HepG2 (cell line): ENCODE measurements at regions not wholly inside any gene's neighbourhood (a gene's known extent, or its start where the extent isn't known, plus 50 kb on each side); places are given as distances from the start of the nearest gene placed in this dataset.

Experiments used
- ATAC-seq: fragments of 200-7000 bp; cut with Tn5 transposase; 3 replicates; pipeline ENCODE4 v1.9.1; 2020; ENCODE audit warnings: mild to moderate bottlenecking, moderate library complexity
- BruUV-seq: library from RNA; stranded (reverse); fragments of 400-500 nt; replicated peaks from 2 replicates; lab custom pipeline; 2021; lab: Mats Ljungman, UMichigan
- CTCF ChIA-PET: fragments of 300-600 bp; formaldehyde crosslinking; extraction: SDS; loops from one replicate; lab custom pipeline; 2021; ENCODE audit warnings: low total read pairs, inconsistent platforms, low intra/inter-chr PET ratio; lab: Yijun Ruan, JAX
- POLR2A ChIA-PET: fragments of 350-600 bp; sonication (Branson Sonifier 250); formaldehyde crosslinking; loops from one replicate; lab custom pipeline; 2020; ENCODE audit warnings: antibody characterized with exemption, inconsistent platforms; lab: Yijun Ruan, JAX
- DNase-seq: peaks from one replicate; pipeline ENCODE4 v3.0.0-alpha.2; 2015; ENCODE audit warnings: low spot score
- FAIRE-seq: peaks from 3 replicates; lab custom pipeline; 2011; peaks lifted over from hg19 to GRCh38; lab: Jason Lieb, UNC
- H2AFZ ChIP-seq: one replicate; pipeline ENCODE4 v1.6.1; 2011; ENCODE audit warnings: low read length, inconsistent platforms
- H3K27ac ChIP-seq: fragments of 300-600 bp; 3 replicates; pipeline ENCODE4 v1.8.0; 2011; ENCODE audit warnings: mixed run types, mild to moderate bottlenecking, mixed read lengths, low read length, inconsistent platforms; ENCODE audit not compliant: insufficient read depth; ENCODE audit errors: extremely low read length
- H3K27me3 ChIP-seq, 2 experiments: fragments of 200-600 bp in 1 of 2; 2 replicates in 1 of 2; 3 replicates in 1 of 2; pipeline versions ENCODE4 v1.6.0 to v1.8.0; 2011; ENCODE audit warnings: low read length in 2 of 2, mild to moderate bottlenecking in 2 of 2, moderate library complexity in 2 of 2, inconsistent platforms in 1 of 2; ENCODE audit not compliant: insufficient read depth in 2 of 2, control insufficient read depth in 1 of 2
- H3K36me3 ChIP-seq, 2 experiments: fragments of 200-600 bp in 1 of 2; replicated peaks in 1 of 2; 2 replicates in 1 of 2; 3 replicates in 1 of 2; pipeline versions ENCODE4 v1.5.1 to v1.8.0; 2011; ENCODE audit warnings: low read length in 2 of 2, inconsistent platforms in 1 of 2; ENCODE audit not compliant: insufficient read depth in 2 of 2, control insufficient read depth in 1 of 2
- H3K4me1 ChIP-seq: 2 replicates; pipeline ENCODE4 v1.5.1; 2012; ENCODE audit warnings: low read length, inconsistent platforms; ENCODE audit not compliant: insufficient read depth
- H3K4me2 ChIP-seq: 2 replicates; pipeline ENCODE4 v1.6.0; 2011; ENCODE audit warnings: low read depth, low read length, inconsistent platforms
- H3K4me3 ChIP-seq, 3 experiments: fragments of 200-600 bp in 1 of 3; sonication (generic), shearing (Covaris generic) in 1 of 3; replicated peaks in 1 of 3; 2 replicates each; pipeline ENCODE4 v1.5.1; 2011 to 2016; ENCODE audit warnings: low read length in 3 of 3, inconsistent platforms in 2 of 3, low read depth in 2 of 3, mild to moderate bottlenecking in 2 of 3, control low read depth in 1 of 3, mixed read lengths in 1 of 3; ENCODE audit not compliant: insufficient read depth in 1 of 3
- H3K79me2 ChIP-seq: one replicate; pipeline ENCODE4 v1.6.1; 2011; ENCODE audit warnings: low read length, inconsistent platforms; ENCODE audit not compliant: insufficient read depth
- H3K9ac ChIP-seq: 2 replicates; pipeline ENCODE4 v1.6.0; 2011; ENCODE audit warnings: mild to moderate bottlenecking, low read depth, low read length, inconsistent platforms; ENCODE audit not compliant: insufficient read depth
- H3K9me3 ChIP-seq: 2 replicates; pipeline ENCODE4 v1.5.1; 2012; ENCODE audit warnings: mild to moderate bottlenecking, low read length
- H4K20me1 ChIP-seq: 2 replicates; pipeline ENCODE4 v1.6.0; 2011; ENCODE audit warnings: inconsistent platforms, mild to moderate bottlenecking, low read length, moderate library complexity; ENCODE audit not compliant: insufficient read depth
- BHLHE40 ChIP-seq: IDR thresholded peaks from 2 replicates; pipeline ENCODE4 v1.6.1; 2011; ENCODE audit warnings: low read length, improper control_type of control experiment
- BRD4 ChIP-seq: sonication (generic); formaldehyde crosslinking; IDR thresholded peaks from 2 replicates; pipeline ENCODE4 v1.4.0; 2020; ENCODE audit warnings: missing genetic modification reagents
- GABPB1 ChIP-seq: IDR thresholded peaks from 2 replicates; pipeline ENCODE4 v1.6.1; 2016; ENCODE audit warnings: mild to moderate bottlenecking, missing genetic modification reagents, moderate library complexity, missing compliant biosample characterization
- GTF3A ChIP-seq: sonication (generic); formaldehyde crosslinking; conservative IDR thresholded peaks from 2 replicates; pipeline ENCODE4 v1.4.0; 2020; ENCODE audit warnings: mild to moderate bottlenecking, missing genetic modification reagents
- MBNL3 ChIP-seq: fragments of 250-450 bp; sonication (Bioruptor Pico); conservative IDR thresholded peaks from 2 replicates; pipeline ENCODE4 v1.8.0; 2022; ENCODE audit warnings: mild to moderate bottlenecking, inconsistent platforms
- NFRKB ChIP-seq: fragments of 450-650 bp; IDR thresholded peaks from 2 replicates; pipeline ENCODE4 v1.6.1; 2017
- PCBP1 ChIP-seq: fragments of 200-400 bp; formaldehyde crosslinking; IDR thresholded peaks from 2 replicates; pipeline ENCODE4 v1.6.1; 2017; ENCODE audit warnings: mild to moderate bottlenecking, low read depth, low read length, borderline replicate concordance
- PHB2 ChIP-seq: fragments of 450-650 bp; IDR thresholded peaks from 2 replicates; pipeline ENCODE4 v1.6.1; 2018; ENCODE audit not compliant: partially characterized antibody
- POLR2A ChIP-seq, 2 experiments: IDR thresholded peaks; 2 replicates each; pipeline ENCODE4 v1.6.1; 2011; ENCODE audit warnings: low read depth in 2 of 2, low read length in 2 of 2, mild to moderate bottlenecking in 1 of 2, moderate library complexity in 1 of 2; ENCODE audit not compliant: insufficient read depth in 1 of 2
- SMAD3 ChIP-seq: sonication (generic); formaldehyde crosslinking; IDR thresholded peaks from 2 replicates; pipeline ENCODE4 v1.4.0; 2020; ENCODE audit warnings: missing genetic modification reagents
- SP5 ChIP-seq: IDR thresholded peaks from 2 replicates; pipeline ENCODE4 v1.6.1; 2016; ENCODE audit warnings: low read depth, borderline replicate concordance
- STAT6 ChIP-seq: sonication (generic); formaldehyde crosslinking; IDR thresholded peaks from 2 replicates; pipeline ENCODE4 v1.4.0; 2020; ENCODE audit warnings: missing genetic modification reagents, mild to moderate bottlenecking, borderline replicate concordance
- TBL1XR1 ChIP-seq: fragments of 150-350 bp; IDR thresholded peaks from 2 replicates; pipeline ENCODE4 v1.6.1; 2014; ENCODE audit warnings: borderline replicate concordance, low read length; ENCODE audit not compliant: partially characterized antibody
- U2AF2 ChIP-seq: fragments of 200-400 bp; formaldehyde crosslinking; IDR thresholded peaks from 2 replicates; pipeline ENCODE4 v1.6.1; 2017; ENCODE audit warnings: low read depth, mild to moderate bottlenecking, low read length
- XRCC5 ChIP-seq: fragments of 200-400 bp; formaldehyde crosslinking; optimal IDR thresholded peaks from 2 replicates; pipeline ENCODE3; 2017; ENCODE audit warnings: mild to moderate bottlenecking, low read length
- ZMYM3 ChIP-seq: sonication (generic); formaldehyde crosslinking; IDR thresholded peaks from 2 replicates; pipeline ENCODE4 v1.5.1; 2020; ENCODE audit warnings: mild to moderate bottlenecking, missing genetic modification reagents
- ZNF207 ChIP-seq: fragments of 450-650 bp; IDR thresholded peaks from 2 replicates; pipeline ENCODE4 v1.6.1; 2016; ENCODE audit warnings: antibody characterized with exemption, borderline replicate concordance
- ZNF496 ChIP-seq: sonication (generic); formaldehyde crosslinking; IDR thresholded peaks from 2 replicates; pipeline ENCODE4 v1.8.1; 2023; ENCODE audit warnings: mild to moderate bottlenecking, moderate library complexity, missing genetic modification reagents; ENCODE audit not compliant: insufficient replicate concordance
- ZNF557 ChIP-seq: sonication (generic); formaldehyde crosslinking; IDR thresholded peaks from 2 replicates; pipeline ENCODE4 v1.4.0; 2020; ENCODE audit warnings: missing genetic modification reagents
- ZNF629 ChIP-seq: sonication (generic); formaldehyde crosslinking; conservative IDR thresholded peaks from 2 replicates; pipeline ENCODE4 v1.5.0; 2020; ENCODE audit warnings: missing genetic modification reagents
- in situ Hi-C: cut with HindIII; loops from 2 replicates; pipeline ENCODE4 v1.10.0; 2017; ENCODE audit warnings: low pct_unique_long_range_greater_than_20kb; ENCODE audit not compliant: extremely low pct_ligation_motif_present
- intact Hi-C: fragments of 100-400 bp; cut with micrococcal nuclease; formaldehyde crosslinking; loops from one replicate; pipeline ENCODE4 v1.10.0; 2022; ENCODE audit not compliant: unreplicated experiment

DNA sequence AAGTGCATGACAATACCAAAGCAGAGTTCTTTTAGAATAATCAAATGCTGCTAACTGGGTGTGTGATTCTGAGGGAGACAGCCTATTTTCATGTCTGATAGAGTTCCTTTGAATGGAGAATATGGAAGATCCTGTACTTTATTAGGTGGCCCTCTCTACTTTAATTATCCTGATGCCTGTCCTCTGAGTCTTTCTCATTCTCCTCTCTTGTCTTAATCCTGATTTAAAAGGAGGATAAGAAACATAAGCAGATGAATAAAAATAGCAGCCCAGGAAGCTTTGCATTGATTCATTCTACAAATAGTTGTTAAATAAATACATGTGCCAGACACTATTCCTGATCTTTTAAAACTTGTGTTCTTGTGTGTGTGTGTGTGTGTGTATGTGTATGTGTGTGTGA, 387.3 kb downstream of the SPRY1 start:
- Histone ChIP-seq H3K4me2 (no peak overlapping the region), H3K79me2 (no peaks in the 10 kb centered on the region), H2AFZ (no peak overlapping the region), H3K27me3 (no peaks in the 10 kb centered on the region; a peak in 1 of 5 replicates), H3K9me3 (no peaks in the 10 kb centered on the region), H3K4me3 (no peak overlapping the region), H4K20me1 (no peaks in the 10 kb centered on the region), H3K4me1 (no peaks in the 10 kb centered on the region), H3K27ac (no peak overlapping the region), H3K36me3 (no peaks in the 10 kb centered on the region), H3K9ac (no peak overlapping the region)
- TF ChIP-seq GTF3A (CRISPR knock-in tag): no peak
- TF ChIP-seq PCBP1: no peak
- no peak for TF ChIP-seq GABPB1
- TF ChIP-seq POLR2A (IDR thresholded peaks at IDR 0.05; ENCODE audit: insufficient read depth in 1 of 2, low read depth in 2 of 2, low read length in 2 of 2): no peak
- TF ChIP-seq ZMYM3: no peak
- no peak for TF ChIP-seq ZNF557 (CRISPR knock-in tag)
- TF ChIP-seq PHB2: no peak
- TF ChIP-seq U2AF2: no peak
- CTCF ChIA-PET: no interaction called here
- intact Hi-C loops (no loop called here), in situ Hi-C loops (no loop called here)
- no TSS peak for BruUV-seq
- FAIRE-seq (no peak), ATAC-seq (no peak), DNase-seq (no peak)
- POLR2A ChIA-PET: no interaction called here

- FAIRE-seq: no peak
- ChIA-PET POLR2A (no interaction called here), CTCF (no interaction called here)
- ATAC-seq: no peak
- H3K36me3 ChIP-seq: no peaks in the 10 kb centered on the region
- in situ Hi-C loops: no loop called here
- H2AFZ ChIP-seq: no peak overlapping the region
- H3K9ac ChIP-seq: no peak overlapping the region
- H3K27ac ChIP-seq: no peak overlapping the region
- DNase-seq: no peak
- H3K79me2 ChIP-seq: no peaks in the 10 kb centered on the region
- H3K27me3 ChIP-seq: no peaks in the 10 kb centered on the region; a peak in 1 of 5 replicates
- no peak overlapping the region for H3K4me2 ChIP-seq
- no peaks in the 10 kb centered on the region for H3K9me3 ChIP-seq
- BruUV-seq: no TSS peak
- intact Hi-C loops: no loop called here
- no peak overlapping the region for H3K4me3 ChIP-seq
- no peaks in the 10 kb centered on the region for H3K4me1 ChIP-seq
- H4K20me1 ChIP-seq: no peaks in the 10 kb centered on the region
- no peak for TF ChIP-seq U2AF2
- TF ChIP-seq STAT6 (CRISPR knock-in tag): no peak
- TF ChIP-seq BRD4 (CRISPR knock-in tag): no peak
- no peak for TF ChIP-seq SP5 (CRISPR knock-in tag)
- no peak for TF ChIP-seq NFRKB
- no peak for TF ChIP-seq BHLHE40
- TF ChIP-seq ZNF629 (CRISPR knock-in tag): no peak
- no peak for TF ChIP-seq ZNF496 (CRISPR knock-in tag)
- TF ChIP-seq SMAD3 (CRISPR knock-in tag): no peak
- TF ChIP-seq TBL1XR1: no peak
- TF ChIP-seq ZNF207: no peak
- TF ChIP-seq MBNL3 (CRISPR knock-in tag): no peak
- TF ChIP-seq XRCC5: no peak
Observed at GRCh38 chr4:123784626-123785025, 388.0 kb downstream of the SPRY1 start.
